C4-2B (cell line): ENCODE measurements at regions not wholly inside any gene's neighbourhood (a gene's known extent, or its start where the extent isn't known, plus 50 kb on each side); places are given as distances from the start of the nearest gene placed in this dataset.

Experiments
- CTCF ChIP-seq: fragments of 450-650 bp; conservative IDR thresholded peaks from 2 replicates; pipeline ENCODE4 v1.5.1; 2017; ENCODE audit warnings: mild to moderate bottlenecking
- ZFX ChIP-seq: fragments of 450-650 bp; IDR thresholded peaks from 2 replicates; pipeline ENCODE4 v1.6.1; 2017

DNA sequence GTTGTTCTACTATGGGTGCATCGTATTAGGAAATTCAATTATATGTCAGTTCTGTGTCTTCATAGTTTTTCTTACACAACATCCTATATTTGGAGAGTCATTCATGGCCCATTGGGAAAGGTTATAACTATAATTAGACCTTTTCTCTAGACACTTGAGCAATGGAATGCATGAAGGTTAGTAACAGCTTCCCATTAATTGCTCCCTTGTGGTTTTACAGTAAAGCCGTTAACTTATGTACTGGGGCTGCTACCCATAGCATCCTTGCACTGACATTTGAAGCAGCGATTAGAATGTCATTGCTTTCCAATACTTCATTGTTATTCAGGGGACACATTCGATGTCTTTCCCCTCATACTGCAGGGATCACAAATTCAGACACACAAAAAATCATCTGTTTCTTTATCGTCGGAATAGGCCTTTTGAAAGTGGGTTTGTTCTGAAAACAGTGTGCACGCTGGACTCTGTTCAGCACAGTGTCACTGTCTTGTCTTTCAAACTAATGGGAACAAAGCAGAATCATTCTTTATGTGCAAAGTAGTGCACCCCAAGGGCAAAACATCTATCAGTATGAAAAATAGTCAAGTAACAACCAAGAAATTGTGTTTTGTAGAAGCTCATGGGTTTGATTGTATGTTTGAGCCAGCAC lies 634.3 kb upstream of the MAP3K7 start:
- TF ChIP-seq CTCF (no peak), ZFX (no peak)
